HEK293T (cell line): ENCODE measurements at regions not wholly inside any gene's neighbourhood (a gene's known extent, or its start where the extent isn't known, plus 50 kb on each side); places are given as distances from the start of the nearest gene placed in this dataset.

Source experiments
- CTCF ChIA-PET: fragments of 350-600 bp; formaldehyde crosslinking; extraction: SDS; loops from one replicate; lab custom pipeline; 2021; ENCODE audit warnings: antibody characterized with exemption, inconsistent platforms; lab: Yijun Ruan, JAX
- POLR2A ChIA-PET: fragments of 350-600 bp; formaldehyde crosslinking; extraction: SDS; loops from one replicate; lab custom pipeline; 2020; ENCODE audit warnings: antibody characterized with exemption, inconsistent platforms; lab: Yijun Ruan, JAX
- DNase-seq: peaks from one replicate; pipeline ENCODE4 v3.0.0; 2012; ENCODE audit warnings: mixed read lengths; ENCODE audit errors: extremely low spot score
- ARNT ChIP-seq: fragments of 450-650 bp; IDR thresholded peaks from 2 replicates; pipeline ENCODE4 v1.6.1; 2017; ENCODE audit warnings: mild to moderate bottlenecking
- BHLHE40 ChIP-seq: fragments of 450-650 bp; IDR thresholded peaks from 2 replicates; pipeline ENCODE4 v1.6.1; 2016; ENCODE audit warnings: mild to moderate bottlenecking, moderate library complexity, borderline replicate concordance
- CTBP1 ChIP-seq: fragments of 450-650 bp; IDR thresholded peaks from 2 replicates; pipeline ENCODE4 v1.6.1; 2016; ENCODE audit warnings: borderline replicate concordance
- ELF4 ChIP-seq: fragments of 450-650 bp; IDR thresholded peaks from 2 replicates; pipeline ENCODE4 v1.6.1; 2017; ENCODE audit warnings: antibody characterized with exemption
- FOXA1 ChIP-seq: fragments of 450-650 bp; IDR thresholded peaks from 2 replicates; pipeline ENCODE4 v1.6.1; 2016; ENCODE audit warnings: mild to moderate bottlenecking
- FOXK2 ChIP-seq: fragments of 450-650 bp; IDR thresholded peaks from 2 replicates; pipeline ENCODE4 v1.6.1; 2016; ENCODE audit warnings: mild to moderate bottlenecking
- FOXM1 ChIP-seq: fragments of 450-650 bp; IDR thresholded peaks from 2 replicates; pipeline ENCODE4 v1.6.1; 2017; ENCODE audit warnings: mild to moderate bottlenecking, borderline replicate concordance
- HDGF ChIP-seq: fragments of 450-650 bp; IDR thresholded peaks from 2 replicates; pipeline ENCODE4 v1.6.1; 2017; ENCODE audit warnings: antibody characterized with exemption, borderline replicate concordance
- L3MBTL2 ChIP-seq: fragments of 450-650 bp; conservative IDR thresholded peaks from 2 replicates; pipeline ENCODE4 v1.6.1; 2016; ENCODE audit warnings: mild to moderate bottlenecking
- LEF1 ChIP-seq: fragments of 450-650 bp; IDR thresholded peaks from 2 replicates; pipeline ENCODE4 v1.6.1; 2017; ENCODE audit warnings: mild to moderate bottlenecking, borderline replicate concordance
- NFRKB ChIP-seq: fragments of 450-650 bp; IDR thresholded peaks from 2 replicates; pipeline ENCODE4 v1.6.1; 2016; ENCODE audit warnings: mild to moderate bottlenecking, moderate library complexity
- SP1 ChIP-seq: fragments of 450-650 bp; IDR thresholded peaks from 2 replicates; pipeline ENCODE4 v1.6.1; 2017
- SUZ12 ChIP-seq: fragments of 450-650 bp; IDR thresholded peaks from 2 replicates; pipeline ENCODE4 v1.6.1; 2016; ENCODE audit warnings: mild to moderate bottlenecking
- TARDBP ChIP-seq: fragments of 450-650 bp; IDR thresholded peaks from 2 replicates; pipeline ENCODE4 v1.6.1; 2016
- ZNF384 ChIP-seq: fragments of 450-650 bp; IDR thresholded peaks from 2 replicates; pipeline ENCODE4 v1.6.1; 2016
- TF ChIP-seq, protein P1 (sequence below): fragments of 450-650 bp; IDR thresholded peaks from 2 replicates; pipeline ENCODE4 v1.6.1; 2016

DNA sequence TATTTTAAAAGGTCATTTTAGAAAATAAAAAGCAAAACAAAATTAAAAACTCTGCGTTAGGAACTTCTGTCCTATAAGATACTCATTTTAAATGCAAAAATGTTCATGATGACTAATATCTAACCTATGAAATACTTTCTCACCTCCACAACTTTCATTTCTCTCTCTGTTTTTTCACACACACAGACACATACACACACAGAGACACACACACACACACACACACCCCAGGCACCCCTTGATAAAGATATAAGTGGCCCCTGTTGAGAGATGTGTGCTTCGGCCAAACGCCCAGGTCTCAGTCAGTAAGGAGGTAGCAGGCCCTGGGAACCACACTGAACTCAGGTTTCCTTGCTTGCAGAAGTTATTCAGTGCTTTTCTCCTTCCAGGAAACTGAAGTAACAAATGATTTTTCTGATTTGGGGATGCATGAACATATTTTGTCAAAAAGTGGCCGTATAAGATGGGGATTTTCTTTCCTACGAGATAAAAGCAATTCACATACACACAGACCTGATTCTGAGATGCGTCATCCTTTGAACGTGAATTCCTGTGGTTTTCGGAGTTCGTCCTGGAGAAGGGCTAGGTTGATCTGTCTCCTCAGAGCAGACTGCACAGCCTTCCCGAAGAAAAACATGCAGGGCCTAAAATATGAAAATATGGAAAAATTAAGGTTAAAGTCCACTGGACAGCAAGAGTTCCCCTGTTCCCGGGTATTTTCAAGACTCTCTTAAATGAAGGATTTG, 306.8 kb upstream of the FOXQ1 start:
- ChIA-PET CTCF (no interaction called here), POLR2A (no interaction called here)
- no peak for DNase-seq
- TF ChIP-seq CTBP1 (no peak), L3MBTL2 (no peak), ELF4 (no peak), TARDBP (no peak), ARNT (no peak), SUZ12 (no peak), SP1 (no peak), HDGF (no peak), FOXM1 (no peak)

DNA sequence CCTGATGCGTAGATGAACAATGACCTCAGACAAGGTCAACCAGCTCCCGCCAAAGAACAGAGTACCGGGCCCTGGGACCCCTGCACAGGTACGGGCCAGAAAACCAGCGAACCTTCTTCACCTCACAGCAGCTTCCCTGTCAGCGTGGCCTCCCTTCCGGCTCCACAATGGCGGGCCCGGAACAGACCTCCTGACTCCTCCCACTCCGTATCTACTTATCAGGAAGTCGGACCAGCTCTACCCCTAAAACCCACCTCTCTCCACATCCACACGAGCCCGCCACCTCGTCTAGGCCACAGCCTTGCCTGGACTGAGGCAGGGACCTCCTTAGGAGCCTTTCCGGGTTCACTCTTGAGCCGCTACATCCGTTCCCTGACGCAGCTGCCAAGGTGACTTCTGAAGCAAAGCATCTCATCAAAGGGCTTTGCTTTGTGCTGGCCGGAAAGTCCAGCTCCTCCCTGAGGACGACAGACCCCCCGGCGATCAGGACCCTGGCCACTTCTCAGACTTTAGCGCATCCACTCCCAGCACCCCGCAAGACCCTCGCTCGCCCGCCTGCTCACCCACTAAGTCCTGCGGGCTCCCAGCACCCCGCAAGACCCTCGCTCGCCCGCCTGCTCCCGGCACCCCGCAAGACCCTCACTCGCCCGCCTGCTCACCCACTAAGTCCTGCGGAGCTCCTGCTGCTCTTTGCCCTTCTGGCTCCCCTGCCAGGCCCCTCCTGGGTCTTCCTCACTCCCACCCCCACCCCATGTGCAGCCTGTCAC, 308.3 kb upstream of the FOXQ1 start:
- ChIA-PET POLR2A (no interaction called here), CTCF (no interaction called here)
- TF ChIP-seq, protein P1, sequence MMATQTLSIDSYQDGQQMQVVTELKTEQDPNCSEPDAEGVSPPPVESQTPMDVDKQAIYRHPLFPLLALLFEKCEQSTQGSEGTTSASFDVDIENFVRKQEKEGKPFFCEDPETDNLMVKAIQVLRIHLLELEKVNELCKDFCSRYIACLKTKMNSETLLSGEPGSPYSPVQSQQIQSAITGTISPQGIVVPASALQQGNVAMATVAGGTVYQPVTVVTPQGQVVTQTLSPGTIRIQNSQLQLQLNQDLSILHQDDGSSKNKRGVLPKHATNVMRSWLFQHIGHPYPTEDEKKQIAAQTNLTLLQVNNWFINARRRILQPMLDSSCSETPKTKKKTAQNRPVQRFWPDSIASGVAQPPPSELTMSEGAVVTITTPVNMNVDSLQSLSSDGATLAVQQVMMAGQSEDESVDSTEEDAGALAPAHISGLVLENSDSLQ: no peak
- TF ChIP-seq FOXK2 (no peak), L3MBTL2 (no peak), LEF1 (no peak), HDGF (no peak), CTBP1 (no peak), FOXM1 (no peak), NFRKB (no peak), ZNF384 (no peak), ELF4 (no peak), SP1 (no peak), BHLHE40 (no peak)
- DNase-seq: no peak

DNA sequence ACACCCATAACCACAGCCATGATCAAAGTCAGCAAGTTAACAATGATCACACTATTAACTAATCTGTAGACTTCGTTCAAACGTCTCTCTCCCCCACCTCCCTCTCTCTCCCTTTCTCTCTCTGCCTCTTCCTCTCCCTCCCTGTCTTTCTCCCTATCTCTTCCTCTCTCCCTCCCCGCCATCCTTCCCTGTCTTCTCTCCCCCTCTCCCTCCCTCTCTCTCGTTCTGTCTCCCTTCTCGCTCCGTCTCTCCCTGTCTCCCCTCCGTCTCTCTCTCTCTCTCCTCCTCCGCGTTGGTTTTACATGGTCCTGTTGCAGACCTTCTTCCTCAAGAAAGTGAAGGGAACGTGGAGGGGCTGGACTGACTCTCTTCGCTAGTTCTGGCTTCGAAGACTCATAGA, 308.9 kb upstream of the FOXQ1 start:
- no peak for DNase-seq
- no peak for TF ChIP-seq LEF1
- TF ChIP-seq ZNF384: no peak
- no peak for TF ChIP-seq SP1
- TF ChIP-seq CTBP1: no peak
- TF ChIP-seq FOXA1: no peak
- TF ChIP-seq L3MBTL2: no peak
- no peak for TF ChIP-seq BHLHE40
- no peak for TF ChIP-seq FOXM1
- no peak for TF ChIP-seq NFRKB
- TF ChIP-seq, protein P1: no peak
- TF ChIP-seq ELF4: no peak
- TF ChIP-seq SUZ12: no peak
- no peak for TF ChIP-seq FOXK2
- no peak for TF ChIP-seq HDGF
- TF ChIP-seq TARDBP: no peak
- no peak for TF ChIP-seq ARNT
- POLR2A ChIA-PET: no interaction called here
- CTCF ChIA-PET: no interaction called here

DNA sequence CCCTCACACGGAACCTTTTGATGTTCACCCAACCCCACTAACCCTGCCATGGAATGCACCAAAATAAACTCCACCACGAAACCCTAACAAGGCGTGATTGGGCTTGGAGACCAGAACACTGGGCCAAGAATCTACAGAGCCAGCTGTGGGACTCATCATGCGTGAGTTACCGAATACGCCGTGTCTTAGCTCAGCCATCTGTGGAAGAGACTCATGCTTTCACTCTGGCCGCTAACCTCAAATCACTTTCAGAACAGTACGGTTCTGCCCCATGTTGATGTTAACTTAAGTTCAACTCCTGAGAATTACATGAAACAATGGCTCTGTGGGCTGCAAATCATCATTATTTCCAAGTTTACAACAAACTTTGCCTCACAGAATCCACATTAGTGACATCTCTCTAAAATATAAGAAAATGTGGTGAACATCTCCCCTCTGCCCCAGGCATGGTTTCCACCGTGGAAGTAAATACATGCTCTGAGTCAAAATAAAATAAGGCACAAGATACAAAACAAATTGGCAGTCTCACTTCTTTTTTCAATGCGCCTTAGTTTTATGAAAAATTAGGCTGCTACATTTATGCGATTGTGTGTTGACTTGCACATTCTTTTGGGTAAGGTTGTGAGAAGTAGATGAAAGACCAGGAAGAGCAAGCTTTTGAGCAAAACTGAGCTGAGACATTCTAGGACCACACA, 308.9 kb upstream of the EXOC2 start:
- no peak for DNase-seq
- TF ChIP-seq FOXA1: no peak
- TF ChIP-seq FOXM1: no peak
- no peak for TF ChIP-seq ARNT
- TF ChIP-seq NFRKB: no peak
- TF ChIP-seq SP1: no peak
- no peak for TF ChIP-seq CTBP1
- TF ChIP-seq HDGF: no peak
- TF ChIP-seq SUZ12: no peak
- TF ChIP-seq BHLHE40: no peak
- no peak for TF ChIP-seq FOXK2
- TF ChIP-seq ZNF384: no peak
- TF ChIP-seq L3MBTL2: no peak
- TF ChIP-seq LEF1: no peak
- TF ChIP-seq, protein P1: no peak
- TF ChIP-seq TARDBP: no peak
- no peak for TF ChIP-seq ELF4
- ChIA-PET CTCF (no interaction called here), POLR2A (no interaction called here)

DNA sequence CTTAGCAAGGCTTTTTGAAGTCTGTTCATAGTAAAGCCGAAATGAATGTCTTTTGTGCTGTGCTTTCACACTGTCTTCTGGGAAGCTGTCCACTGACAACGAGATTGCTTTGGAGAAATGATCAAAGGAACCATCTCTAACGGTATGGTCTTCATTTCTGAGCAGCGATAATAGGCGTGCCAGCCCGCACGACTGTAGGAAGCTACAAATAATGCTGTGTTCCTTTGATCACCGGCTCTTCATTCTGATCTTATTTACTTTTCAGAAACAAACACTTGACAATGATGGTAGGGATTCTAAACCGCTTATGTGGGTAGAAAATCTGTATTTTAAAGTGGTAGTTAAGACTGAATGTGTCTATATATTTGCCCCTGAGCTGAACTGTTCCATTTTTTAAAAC, 306.6 kb upstream of the EXOC2 start:
- ChIA-PET CTCF (no interaction called here), POLR2A (no interaction called here)
- no peak for DNase-seq
- no peak for TF ChIP-seq HDGF
- TF ChIP-seq SUZ12: no peak
- no peak for TF ChIP-seq TARDBP
- TF ChIP-seq SP1: no peak
- TF ChIP-seq CTBP1: no peak
- no peak for TF ChIP-seq FOXK2
- TF ChIP-seq, protein P1: no peak
- TF ChIP-seq L3MBTL2: no peak
- no peak for TF ChIP-seq LEF1
- TF ChIP-seq NFRKB: no peak
- no peak for TF ChIP-seq BHLHE40
- TF ChIP-seq ELF4: no peak
